OCI-LY1 (cell line): ENCODE measurements at regions not wholly inside any gene's neighbourhood (a gene's known extent, or its start where the extent isn't known, plus 50 kb on each side); places are given as distances from the start of the nearest gene placed in this dataset.
"Not testable (repeated sequence)": the region's sequence is repeated elsewhere in the genome, so short reads cannot be mapped to it uniquely, and the experiment has no call there.

Experiments used
- H2AFZ ChIP-seq: fragments of 200-600 bp; sonication (generic), shearing (Covaris generic); 2 replicates; pipeline ENCODE4 v1.6.0; 2014; ENCODE audit warnings: antibody characterized with exemption, mild to moderate bottlenecking, low read length
- H3F3A ChIP-seq: fragments of 200-600 bp; sonication (generic), shearing (Covaris generic); 2 replicates; pipeline ENCODE4 v1.6.0; 2014; ENCODE audit warnings: mild to moderate bottlenecking, antibody characterized with exemption, low read length, moderate library complexity; ENCODE audit not compliant: insufficient read depth
- H3K27ac ChIP-seq: fragments of 200-600 bp; sonication (generic); 2 replicates; pipeline ENCODE4 v1.5.1; 2014; ENCODE audit warnings: low read length, mixed run types, mild to moderate bottlenecking, low read depth; ENCODE audit not compliant: poor library complexity, severe bottlenecking
- H3K27me3 ChIP-seq: fragments of 200-600 bp; sonication (generic); 2 replicates; pipeline ENCODE4 v1.6.0; 2014; ENCODE audit warnings: antibody characterized with exemption, mild to moderate bottlenecking, low read length, moderate library complexity; ENCODE audit not compliant: insufficient read depth
- H3K36me3 ChIP-seq: fragments of 200-600 bp; sonication (generic); 2 replicates; pipeline ENCODE4 v1.6.1; 2014; ENCODE audit warnings: mild to moderate bottlenecking, antibody characterized with exemption, low read length, moderate library complexity, mixed read lengths; ENCODE audit not compliant: insufficient read depth
- H3K4me1 ChIP-seq: fragments of 200-600 bp; sonication (generic); 2 replicates; pipeline ENCODE4 v1.5.1; 2014; ENCODE audit warnings: mild to moderate bottlenecking, low read length, moderate library complexity; ENCODE audit not compliant: insufficient read depth, severe bottlenecking
- H3K4me2 ChIP-seq: fragments of 200-600 bp; sonication (generic), shearing (Covaris generic); 2 replicates; pipeline ENCODE4 v1.6.1; 2014; ENCODE audit warnings: low read length
- H3K4me3 ChIP-seq: fragments of 200-600 bp; sonication (generic); 2 replicates; pipeline ENCODE4 v1.5.1; 2014; ENCODE audit warnings: low read length, low read depth, mild to moderate bottlenecking, mixed read lengths; ENCODE audit not compliant: poor library complexity, severe bottlenecking
- H3K79me2 ChIP-seq: fragments of 200-600 bp; shearing (Covaris generic); 2 replicates; pipeline ENCODE4 v1.6.1; 2016; ENCODE audit warnings: mixed run types, low read length, mixed read lengths; ENCODE audit not compliant: insufficient read depth
- H3K9ac ChIP-seq: fragments of 200-600 bp; sonication (generic), shearing (Covaris generic); 2 replicates; pipeline ENCODE4 v1.6.1; 2014; ENCODE audit warnings: mild to moderate bottlenecking, low read length, mixed read lengths
- H3K9me2 ChIP-seq: fragments of 200-600 bp; sonication (generic), shearing (Covaris generic); 2 replicates; pipeline ENCODE4 v1.6.1; 2014; ENCODE audit warnings: low read depth, mild to moderate bottlenecking, low read length, mixed read lengths
- H3K9me3 ChIP-seq: fragments of 200-600 bp; shearing (Covaris generic); 2 replicates; pipeline ENCODE4 v1.6.1; 2014; ENCODE audit warnings: low read length, mixed read lengths
- H4K20me1 ChIP-seq: fragments of 200-600 bp; sonication (generic), shearing (Covaris generic); 2 replicates; pipeline ENCODE4 v1.6.0; 2016; ENCODE audit warnings: mild to moderate bottlenecking, low read length; ENCODE audit not compliant: insufficient read depth
- EZH2 ChIP-seq: fragments of 200-600 bp; sonication (generic), shearing (Covaris generic); IDR thresholded peaks from 2 replicates; pipeline ENCODE4 v1.8.0; 2017; ENCODE audit warnings: borderline replicate concordance, mixed run types, mild to moderate bottlenecking, antibody characterized with exemption, low read length, moderate library complexity, mixed read lengths
- TF ChIP-seq, protein P1 (sequence below): fragments of 200-600 bp; sonication (generic), shearing (Covaris generic); IDR thresholded peaks from 2 replicates; pipeline ENCODE4 v1.5.1; 2017; ENCODE audit warnings: mild to moderate bottlenecking, antibody characterized with exemption, low read length, moderate library complexity, mixed read lengths

DNA sequence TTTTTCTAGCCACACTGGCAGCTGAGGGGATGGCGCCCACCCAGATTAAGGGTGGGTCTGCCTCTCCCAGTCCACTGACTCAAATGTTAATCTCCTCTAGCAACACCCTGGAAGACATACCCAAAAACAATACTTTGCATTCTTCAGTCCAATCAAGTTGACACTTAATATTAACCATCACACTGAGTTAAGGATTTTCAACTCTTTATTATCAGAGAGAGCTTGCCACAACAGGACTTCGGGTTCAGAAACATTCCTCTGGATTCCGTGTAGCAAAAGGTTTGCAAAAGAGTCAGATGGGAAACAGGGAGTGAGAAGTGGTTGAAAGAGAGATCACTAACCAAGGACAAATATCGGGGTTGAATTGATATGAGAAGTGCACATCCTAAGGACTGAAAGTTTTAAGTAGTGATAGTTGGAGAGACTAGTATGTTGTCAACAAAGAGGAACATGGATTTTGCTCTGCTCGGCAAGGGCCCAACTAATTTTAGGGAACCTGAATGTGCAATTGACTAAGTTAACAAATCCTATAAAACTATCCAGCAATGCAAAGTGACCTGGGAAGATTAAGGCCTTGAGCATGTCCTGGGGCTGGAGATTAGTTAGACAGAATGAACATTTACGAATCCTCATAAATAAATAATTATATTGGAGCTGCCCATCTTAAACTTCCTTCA lies 137.0 kb upstream of the TENT5A start:
- Histone ChIP-seq H3K79me2 (no peaks in the 10 kb centered on the region), H3K9ac (no peak overlapping the region), H2AFZ (no peak overlapping the region), H3K9me2 (no peaks in the 10 kb centered on the region), H3K4me3 (no peak overlapping the region), H3K27ac (no peak overlapping the region), H3K4me2 (no peak overlapping the region), H3K9me3 (no peaks in the 10 kb centered on the region), H3F3A (no peaks in the 10 kb centered on the region), H3K27me3 (no peaks in the 10 kb centered on the region), H3K4me1 (no peaks in the 10 kb centered on the region), H4K20me1 (no peaks in the 10 kb centered on the region), H3K36me3 (no peaks in the 10 kb centered on the region)
- TF ChIP-seq, protein P1, sequence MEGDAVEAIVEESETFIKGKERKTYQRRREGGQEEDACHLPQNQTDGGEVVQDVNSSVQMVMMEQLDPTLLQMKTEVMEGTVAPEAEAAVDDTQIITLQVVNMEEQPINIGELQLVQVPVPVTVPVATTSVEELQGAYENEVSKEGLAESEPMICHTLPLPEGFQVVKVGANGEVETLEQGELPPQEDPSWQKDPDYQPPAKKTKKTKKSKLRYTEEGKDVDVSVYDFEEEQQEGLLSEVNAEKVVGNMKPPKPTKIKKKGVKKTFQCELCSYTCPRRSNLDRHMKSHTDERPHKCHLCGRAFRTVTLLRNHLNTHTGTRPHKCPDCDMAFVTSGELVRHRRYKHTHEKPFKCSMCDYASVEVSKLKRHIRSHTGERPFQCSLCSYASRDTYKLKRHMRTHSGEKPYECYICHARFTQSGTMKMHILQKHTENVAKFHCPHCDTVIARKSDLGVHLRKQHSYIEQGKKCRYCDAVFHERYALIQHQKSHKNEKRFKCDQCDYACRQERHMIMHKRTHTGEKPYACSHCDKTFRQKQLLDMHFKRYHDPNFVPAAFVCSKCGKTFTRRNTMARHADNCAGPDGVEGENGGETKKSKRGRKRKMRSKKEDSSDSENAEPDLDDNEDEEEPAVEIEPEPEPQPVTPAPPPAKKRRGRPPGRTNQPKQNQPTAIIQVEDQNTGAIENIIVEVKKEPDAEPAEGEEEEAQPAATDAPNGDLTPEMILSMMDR = no peak
- TF ChIP-seq EZH2 = no peak

DNA sequence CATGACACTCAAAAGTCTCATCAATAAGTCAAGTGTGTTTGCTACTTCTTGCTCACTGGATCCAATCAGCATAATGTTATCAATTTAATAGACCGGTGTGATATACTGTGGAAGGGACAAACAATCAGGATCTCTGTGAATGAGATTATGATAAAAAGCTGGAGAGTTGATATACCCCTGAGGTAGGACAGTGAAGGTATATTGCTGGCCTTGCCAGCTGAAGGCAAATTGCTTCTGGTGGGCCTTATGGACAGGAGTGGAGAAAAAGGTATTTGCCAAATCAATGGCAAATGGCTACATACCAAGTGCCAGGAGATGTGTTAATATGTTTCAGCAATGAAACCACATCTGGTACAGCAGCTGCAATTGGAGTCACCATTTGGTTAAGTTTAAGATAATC lies 134.4 kb upstream of the TENT5A start:
- H3F3A ChIP-seq, H3K9me3 ChIP-seq, H3K4me2 ChIP-seq, H3K79me2 ChIP-seq, H3K4me1 ChIP-seq, H3K9me2 ChIP-seq, H2AFZ ChIP-seq, H3K27ac ChIP-seq, H3K36me3 ChIP-seq, H3K27me3 ChIP-seq, H3K9ac ChIP-seq, H3K4me3 ChIP-seq, H4K20me1 ChIP-seq: not testable (repeated sequence)

DNA sequence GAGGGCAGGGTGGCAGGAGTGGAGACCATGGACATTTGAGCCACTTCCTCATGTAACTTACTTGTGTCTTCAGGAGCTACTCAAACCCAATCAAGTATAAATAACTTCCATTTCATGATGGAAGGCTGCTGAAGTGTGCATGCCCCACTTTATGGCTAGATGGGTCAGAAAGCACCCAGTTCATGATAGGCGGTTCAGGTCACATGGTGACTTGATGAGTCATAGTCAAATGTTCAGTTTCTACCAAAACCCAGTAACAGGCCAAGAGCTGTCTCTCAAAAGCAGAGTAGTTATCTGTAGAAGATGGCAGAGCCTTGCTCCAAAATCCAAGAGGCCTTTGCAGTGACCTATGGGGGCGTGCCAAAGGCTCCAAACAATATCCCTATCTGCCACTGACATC lies 133.7 kb upstream of the TENT5A start:
- H4K20me1 ChIP-seq = no peaks in the 10 kb centered on the region
- no peak overlapping the region for H3K4me3 ChIP-seq
- no peaks in the 10 kb centered on the region for H3F3A ChIP-seq
- H3K9me3 ChIP-seq = no peaks in the 10 kb centered on the region
- H3K4me2 ChIP-seq = no peak overlapping the region
- no peaks in the 10 kb centered on the region for H3K9me2 ChIP-seq
- no peaks in the 10 kb centered on the region for H3K79me2 ChIP-seq
- no peak overlapping the region for H3K27ac ChIP-seq
- H3K9ac ChIP-seq = no peak overlapping the region
- no peaks in the 10 kb centered on the region for H3K36me3 ChIP-seq
- no peaks in the 10 kb centered on the region for H3K4me1 ChIP-seq
- H2AFZ ChIP-seq = no peak overlapping the region
- TF ChIP-seq, protein P1 = no peak
- TF ChIP-seq EZH2 = no peak
- no peaks in the 10 kb centered on the region for H3K27me3 ChIP-seq

DNA sequence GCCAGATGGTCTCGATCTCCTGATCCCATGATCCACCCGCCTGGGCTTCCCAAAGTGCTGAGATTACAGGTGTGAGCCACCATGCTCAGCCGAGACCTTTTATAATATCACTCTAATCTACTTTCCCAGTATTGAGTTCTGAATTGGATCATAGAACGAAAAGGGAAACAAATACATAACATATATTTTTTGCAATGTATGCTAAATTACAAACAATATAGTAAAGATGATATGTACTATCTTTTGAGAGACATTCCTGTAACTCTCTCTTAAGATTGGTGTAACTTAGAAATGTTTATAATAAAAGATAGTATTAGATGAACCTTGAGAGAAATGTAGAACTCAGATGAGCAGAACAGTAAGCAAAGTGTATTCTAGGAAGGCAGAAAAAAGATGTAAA lies 129.2 kb upstream of the TENT5A start:
- TF ChIP-seq EZH2 = no peak
- TF ChIP-seq, protein P1 = no peak
- H3K36me3 ChIP-seq = no peaks in the 10 kb centered on the region
- no peaks in the 10 kb centered on the region for H3K9me2 ChIP-seq
- no peaks in the 10 kb centered on the region for H4K20me1 ChIP-seq
- no peak overlapping the region for H2AFZ ChIP-seq
- no peaks in the 10 kb centered on the region for H3F3A ChIP-seq
- H3K4me3 ChIP-seq = no peak overlapping the region
- no peaks in the 10 kb centered on the region for H3K4me1 ChIP-seq
- H3K9ac ChIP-seq = no peak overlapping the region
- H3K27me3 ChIP-seq = no peaks in the 10 kb centered on the region
- H3K9me3 ChIP-seq = no peaks in the 10 kb centered on the region
- no peak overlapping the region for H3K27ac ChIP-seq
- no peak overlapping the region for H3K4me2 ChIP-seq
- no peaks in the 10 kb centered on the region for H3K79me2 ChIP-seq
